ENCODE measurements at regions not wholly inside any gene's neighbourhood (a gene's known extent, or its start where the extent isn't known, plus 50 kb on each side); places are given as distances from the start of the nearest gene placed in this dataset.

DNA sequence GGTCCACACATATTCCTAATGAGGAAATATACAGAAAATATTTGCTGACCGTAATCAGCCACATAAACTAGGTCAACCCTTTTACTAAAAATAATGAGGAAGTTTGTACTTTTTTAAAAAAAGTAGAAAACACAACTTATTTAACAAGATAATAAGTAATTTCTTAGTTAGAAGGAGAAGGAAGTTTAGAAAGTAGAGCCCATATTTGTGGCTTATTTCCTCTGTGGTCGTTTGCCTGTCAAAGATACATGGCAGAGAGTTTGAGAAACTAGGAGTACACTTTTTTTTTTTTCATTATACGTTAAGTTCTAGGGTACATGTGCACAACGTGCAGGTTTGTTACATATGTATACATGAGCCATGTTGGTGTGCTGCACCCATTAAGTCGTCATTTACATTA lies 1205.2 kb upstream of the MIR17HG start:
- TF ChIP-seq POLR2AphosphoS5 (IDR thresholded peaks at IDR 0.05; ENCODE audit: borderline replicate concordance, low read depth, low read length) = no peak
- no peak for TF ChIP-seq EZH2 (IDR thresholded peaks at IDR 0.05)
